B cell (primary cell): ENCODE measurements at regions not wholly inside any gene's neighbourhood (a gene's known extent, or its start where the extent isn't known, plus 50 kb on each side); places are given as distances from the start of the nearest gene placed in this dataset.
"Not testable (repeated sequence)": the region's sequence is repeated elsewhere in the genome, so short reads cannot be mapped to it uniquely, and the experiment has no call there.

Experiments used
- ATAC-seq: fragments of 200-7000 bp; cut with Tn5 transposase; one replicate; pipeline ENCODE4 v1.10.0; 2021; ENCODE audit warnings: low read depth, mild to moderate bottlenecking, moderate number of reproducible peaks, moderate library complexity
- CTCF ChIA-PET: fragments of 350-600 bp; sonication (Branson Sonifier 250); formaldehyde crosslinking; loops from one replicate; lab custom pipeline; 2021; ENCODE audit warnings: antibody characterized with exemption, inconsistent platforms; lab: Charles Lee
- POLR2A ChIA-PET: fragments of 350-600 bp; sonication (Branson Sonifier 250); formaldehyde crosslinking; loops from one replicate; lab custom pipeline; 2021; ENCODE audit warnings: antibody characterized with exemption; lab: Charles Lee
- DNase-seq: peaks from one replicate; pipeline ENCODE4 v3.0.0; 2013
- H2AFZ ChIP-seq: 2 replicates; pipeline ENCODE4 v1.6.1; 2012; ENCODE audit warnings: mild to moderate bottlenecking, low read depth, low read length; ENCODE audit not compliant: insufficient read depth, poor library complexity, severe bottlenecking
- H3K27ac ChIP-seq, 2 donors: 1 replicate in 1 of 2; 2 replicates in 1 of 2; pipeline ENCODE4 v1.5.1; 2012 to 2013; ENCODE audit warnings: low read length in 2 of 2, mild to moderate bottlenecking in 2 of 2, moderate library complexity in 1 of 2
- H3K27me3 ChIP-seq, 4 experiments: fragments of 200-600 bp in 1 of 4; sonication (generic) in 1 of 4; replicated peaks in 1 of 4; 1 replicate in 2 of 4; 2 replicates in 2 of 4; pipeline versions ENCODE4 v1.6.1 to v1.7.0; 2013 to 2016; ENCODE audit warnings: low read length in 3 of 4, mild to moderate bottlenecking in 2 of 4, mixed read lengths in 1 of 4, moderate library complexity in 1 of 4; ENCODE audit not compliant: insufficient read depth in 4 of 4, control insufficient read depth in 3 of 4; ENCODE audit errors: control extremely low read depth in 1 of 4
- H3K36me3 ChIP-seq, 2 experiments: replicated peaks in 1 of 2; 1 replicate in 1 of 2; 2 replicates in 1 of 2; pipeline versions ENCODE4 v1.6.1 to v1.7.1; 2013; ENCODE audit warnings: low read length in 1 of 2; ENCODE audit not compliant: insufficient read depth in 2 of 2, control insufficient read depth in 1 of 2; ENCODE audit errors: control extremely low read depth in 1 of 2, extremely low read depth in 1 of 2
- H3K4me1 ChIP-seq, 2 donors: fragments of 200-600 bp in 1 of 2; sonication (generic) in 1 of 2; 1 replicate in 1 of 2; 2 replicates in 1 of 2; pipeline versions ENCODE4 v1.5.1 to v1.6.1; 2013 to 2017; ENCODE audit warnings: low read length in 2 of 2; ENCODE audit not compliant: control insufficient read depth in 2 of 2, insufficient read depth in 2 of 2
- H3K4me2 ChIP-seq: replicated peaks from 2 replicates; pipeline ENCODE3; 2012; ENCODE audit warnings: mild to moderate bottlenecking, low read depth, low read length; ENCODE audit not compliant: poor library complexity, severe bottlenecking
- H3K4me3 ChIP-seq, 5 experiments: fragments of 200-600 bp in 1 of 5; sonication (generic) in 1 of 5; 1 replicate in 3 of 5; 2 replicates in 2 of 5; pipeline versions ENCODE4 v1.5.1 to v1.7.0; 2011 to 2016; ENCODE audit warnings: low read length in 4 of 5, mild to moderate bottlenecking in 4 of 5, low read depth in 2 of 5, control low read depth in 1 of 5, moderate library complexity in 1 of 5; ENCODE audit not compliant: insufficient read depth in 1 of 5; ENCODE audit errors: control extremely low read depth in 1 of 5, extremely low read depth in 1 of 5
- H3K79me2 ChIP-seq: fragments of 200-600 bp; sonication (generic); one replicate; pipeline ENCODE4 v1.6.0; 2016; ENCODE audit warnings: low read length; ENCODE audit not compliant: control insufficient read depth, insufficient read depth
- H3K9ac ChIP-seq: fragments of 200-600 bp; sonication (generic); 2 replicates; pipeline ENCODE4 v1.6.1; 2017; ENCODE audit warnings: mild to moderate bottlenecking, low read length, moderate library complexity
- H3K9me3 ChIP-seq, 3 donors: one replicate each; pipeline versions ENCODE4 v1.6.1 to v1.7.1; 2013; ENCODE audit warnings: low read length in 2 of 3; ENCODE audit not compliant: control insufficient read depth in 2 of 3, insufficient read depth in 1 of 3; ENCODE audit errors: control extremely low read depth in 1 of 3
- H4K20me1 ChIP-seq: 2 replicates; pipeline ENCODE4 v1.6.0; 2012; ENCODE audit warnings: mild to moderate bottlenecking, low read length; ENCODE audit not compliant: insufficient read depth, control insufficient read depth, poor library complexity, severe bottlenecking
- H3K27ac Mint-ChIP-seq: one replicate; pipeline ENCODE4 v1.8.0; 2021; ENCODE audit warnings: mixed read lengths
- H3K27me3 Mint-ChIP-seq: one replicate; pipeline ENCODE4 v1.8.0; 2021; ENCODE audit warnings: mixed read lengths
- H3K4me1 Mint-ChIP-seq: one replicate; pipeline ENCODE4 v1.8.0; 2021; ENCODE audit warnings: mixed read lengths
- H3K4me3 Mint-ChIP-seq: one replicate; pipeline ENCODE4 v1.8.0; 2021; ENCODE audit warnings: mixed read lengths
- H3K9me3 Mint-ChIP-seq: one replicate; pipeline ENCODE4 v1.8.0; 2022; ENCODE audit warnings: mixed read lengths; ENCODE audit not compliant: insufficient read depth
- CTCF ChIP-seq: fragments of 200-600 bp; IDR thresholded peaks from one replicate; pipeline ENCODE4 v1.8.0; 2022; ENCODE audit warnings: antibody characterized with exemption, mild to moderate bottlenecking
- EZH2 ChIP-seq: IDR thresholded peaks from 2 replicates; pipeline ENCODE4 v1.6.1; 2012; ENCODE audit warnings: borderline replicate concordance, low read depth, mild to moderate bottlenecking, moderate library complexity, low read length; ENCODE audit not compliant: insufficient read depth, poor library complexity, severe bottlenecking
- WGBS: methylation state at CpG from one replicate; pipeline ENCODE4 v1.1.5; 2013; ENCODE audit warnings: missing lambda C conversion rate; ENCODE audit not compliant: insufficient coverage; 5-methylcytosine and 5-hydroxymethylcytosine counted together
- intact Hi-C: fragments of 100-400 bp; cut with micrococcal nuclease; formaldehyde crosslinking; loops from one replicate; pipeline ENCODE4 v1.10.0; 2022

- H3K9ac ChIP-seq: no peak overlapping the region
- no peaks in the 10 kb centered on the region for H3K4me1 ChIP-seq
- H3K9me3 ChIP-seq: peaks cover 0 to 2% (median 0%) of the 10 kb centered on the region in 3 donors
- intact Hi-C loops: no loop called here
- no peak for TF ChIP-seq EZH2
- TF ChIP-seq CTCF: no peak
- ChIA-PET CTCF (no interaction called here), POLR2A (no interaction called here)
- ATAC-seq (no peak), DNase-seq (no peak)
- Mint-ChIP-seq H3K4me1 (no peaks in the 10 kb centered on the region), H3K27ac (no peak overlapping the region), H3K4me3 (no peak overlapping the region), H3K27me3 (no peaks in the 10 kb centered on the region), H3K9me3 (peaks cover 9% of the 10 kb centered on the region)
- H3K79me2 ChIP-seq: no peaks in the 10 kb centered on the region
- H3K4me3 ChIP-seq: no peak overlapping the region
- H3K27ac ChIP-seq: no peak overlapping the region
- WGBS: no CpG with 5 or more reads among the region's 1 CpG
- no peak overlapping the region for H2AFZ ChIP-seq
- no peaks in the 10 kb centered on the region for H3K27me3 ChIP-seq
- no peak overlapping the region for H3K4me2 ChIP-seq
- H3K36me3 ChIP-seq: no peaks in the 10 kb centered on the region
- no peaks in the 10 kb centered on the region for H4K20me1 ChIP-seq
Observed at GRCh38 chr3:174365796-174366195, 493.3 kb upstream of the NAALADL2 start.

GRCh38 chr3:174366904-174367303 lies 492.2 kb upstream of the NAALADL2 start:
- H3K27me3 Mint-ChIP-seq, ATAC-seq, H3K27me3 ChIP-seq, H2AFZ ChIP-seq, H3K4me2 ChIP-seq, H3K4me3 ChIP-seq, H3K9me3 Mint-ChIP-seq, H3K4me1 ChIP-seq, H3K36me3 ChIP-seq, H3K79me2 ChIP-seq, H3K9ac ChIP-seq, CTCF ChIA-PET, H3K27ac Mint-ChIP-seq, POLR2A ChIA-PET, H3K4me3 Mint-ChIP-seq, intact Hi-C loops, H3K27ac ChIP-seq, H3K4me1 Mint-ChIP-seq, DNase-seq, H4K20me1 ChIP-seq, H3K9me3 ChIP-seq: not testable (repeated sequence)
- 42% methylated on average over 2 of the region's 5 CpGs for WGBS
